ENCODE measurements at regions not wholly inside any gene's neighbourhood (a gene's known extent, or its start where the extent isn't known, plus 50 kb on each side); places are given as distances from the start of the nearest gene placed in this dataset.

- no peak for DNase-seq
Observed at GRCh38 chr12:118874698-118875548, 106.4 kb upstream of the SRRM4 start.

DNA sequence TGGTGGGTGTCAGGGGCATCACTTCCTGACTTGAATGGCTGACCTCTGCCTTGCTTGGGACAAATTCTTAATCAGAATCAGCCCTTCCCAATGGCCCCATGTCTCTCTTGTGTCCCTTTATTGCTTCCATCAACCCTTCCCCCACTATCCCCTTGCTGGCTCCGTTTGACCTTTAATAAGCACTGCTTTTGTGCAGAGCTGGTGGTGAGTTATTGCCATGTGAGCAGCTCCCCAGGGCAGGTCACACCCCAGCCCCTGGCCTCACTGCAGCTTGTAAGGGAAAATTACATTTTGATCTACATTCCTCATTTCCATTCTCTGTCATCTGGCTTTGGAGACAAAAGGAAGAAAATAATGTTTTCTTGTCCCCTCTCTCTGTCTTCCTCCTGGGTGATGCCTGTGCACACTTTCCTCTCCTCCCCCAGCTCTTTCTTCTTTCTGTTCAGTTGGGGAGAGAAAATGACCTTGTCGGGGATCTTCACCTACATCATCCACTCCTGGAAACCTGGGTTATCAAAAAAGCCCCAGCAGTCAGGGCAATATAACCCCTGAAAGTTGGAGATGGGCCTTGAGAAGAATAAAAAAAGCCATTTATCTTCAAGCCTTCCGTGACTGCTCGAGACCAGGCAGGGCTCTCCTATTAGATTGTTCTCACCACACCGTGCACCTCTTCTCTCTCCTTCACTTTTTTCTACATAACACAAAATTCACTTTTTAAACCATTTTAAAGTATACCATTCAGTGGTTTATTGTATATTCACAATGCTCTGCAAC lies 100.4 kb upstream of the SRRM4 start:
- no peak for DNase-seq

DNA sequence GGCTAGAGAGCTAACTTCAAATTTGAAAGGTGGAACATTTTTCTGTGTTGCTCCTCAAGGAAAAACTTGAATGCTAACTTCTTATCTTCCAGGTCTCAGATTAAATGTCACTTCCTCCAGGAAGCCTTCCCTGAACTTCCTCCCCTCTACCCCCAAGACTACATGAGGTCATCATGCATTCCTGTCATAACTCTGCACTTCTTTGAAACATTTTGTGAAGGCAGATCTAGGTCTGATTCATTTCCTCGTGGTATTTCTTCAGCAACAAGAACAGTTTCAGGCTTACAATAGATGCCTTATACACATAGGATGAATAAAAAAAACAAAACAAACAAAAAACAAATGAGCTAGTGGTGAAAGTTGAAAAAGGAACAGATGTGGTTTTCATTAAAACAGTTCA lies 97.1 kb upstream of the SRRM4 start:
- DNase-seq, result no peak

GRCh38 chr12:118900993-118901392 lies 80.3 kb upstream of the SRRM4 start:
- no peak for DNase-seq

GRCh38 chr12:118908811-118909210 lies 72.5 kb upstream of the SRRM4 start:
- no peak for DNase-seq

- no peak for DNase-seq
Observed at GRCh38 chr12:118912697-118913270, 68.6 kb upstream of the SRRM4 start.

GRCh38 chr12:118921761-118922160 lies 59.6 kb upstream of the SRRM4 start:
- DNase-seq, result no peak

- DNase-seq, result no peak
Observed at GRCh38 chr12:118922405-118922804, 58.9 kb upstream of the SRRM4 start.

DNA sequence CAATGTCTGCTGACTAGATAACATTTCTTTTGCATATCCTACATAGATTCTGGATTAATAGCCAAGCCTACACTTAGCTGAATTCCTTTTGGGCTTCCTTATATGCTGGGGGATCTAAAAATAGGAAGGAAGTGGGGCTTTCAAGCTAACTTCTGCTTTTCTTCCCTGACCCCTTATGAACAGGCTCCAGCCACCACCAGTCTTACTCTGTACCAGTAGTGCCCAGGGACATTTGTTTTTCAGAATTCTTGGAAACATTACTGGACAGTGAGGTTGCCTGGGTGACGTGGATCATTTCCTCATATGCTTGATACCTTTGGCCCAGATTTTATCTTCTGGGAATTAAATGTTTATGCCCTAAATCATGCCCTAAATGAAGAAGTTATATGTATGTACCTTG lies 55.9 kb upstream of the SRRM4 start:
- no peak for DNase-seq

DNA sequence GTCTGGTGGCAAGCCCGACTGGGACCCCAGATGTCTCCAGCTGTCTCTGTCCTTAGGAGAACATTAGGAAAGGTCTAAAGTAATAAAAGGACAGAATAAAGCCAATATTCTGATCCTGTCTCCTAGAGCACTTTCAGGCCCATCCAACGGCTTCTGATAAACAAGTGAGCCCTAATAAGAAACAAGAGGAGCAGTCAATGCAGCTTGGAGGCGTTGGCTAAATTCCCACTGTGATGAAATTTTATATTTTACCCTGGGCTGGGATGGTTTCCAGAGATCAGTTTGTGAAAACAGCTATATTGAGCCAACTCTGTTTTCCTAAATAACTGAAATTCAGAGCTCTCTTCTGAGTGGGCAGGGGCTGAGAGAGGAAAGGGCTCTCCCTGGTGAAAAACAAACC lies 55.5 kb upstream of the SRRM4 start:
- no peak for DNase-seq
